Lung microvascular endothelial cell (primary cell): ENCODE measurements at regions not wholly inside any gene's neighbourhood (a gene's known extent, or its start where the extent isn't known, plus 50 kb on each side); places are given as distances from the start of the nearest gene placed in this dataset.
A peak's percentile ranks its signal among the peaks of the same experiment; 100 is the strongest.
"Not testable (repeated sequence)": the region's sequence is repeated elsewhere in the genome, so short reads cannot be mapped to it uniquely, and the experiment has no call there.

Source experiments
- DNase-seq, 2 donors: peaks; one replicate each; pipeline versions ENCODE4 v3.0.0 to v3.0.0-alpha.2; 2010; ENCODE audit warnings: low read depth in 2 of 2

- DNase-seq: no peak
These were observed 305.4 kb downstream of the FOXL1 start for GRCh38 chr16:86883583-86884389.

- no peak for DNase-seq
These were observed 306.0 kb downstream of the FOXL1 start for GRCh38 chr16:86884390-86884650.

GRCh38 chr16:86885139-86885538 lies 306.8 kb downstream of the FOXL1 start:
- DNase-seq: no peak

GRCh38 chr16:86886651-86887050 lies 308.3 kb downstream of the FOXL1 start:
- DNase-seq: no peak

DNA sequence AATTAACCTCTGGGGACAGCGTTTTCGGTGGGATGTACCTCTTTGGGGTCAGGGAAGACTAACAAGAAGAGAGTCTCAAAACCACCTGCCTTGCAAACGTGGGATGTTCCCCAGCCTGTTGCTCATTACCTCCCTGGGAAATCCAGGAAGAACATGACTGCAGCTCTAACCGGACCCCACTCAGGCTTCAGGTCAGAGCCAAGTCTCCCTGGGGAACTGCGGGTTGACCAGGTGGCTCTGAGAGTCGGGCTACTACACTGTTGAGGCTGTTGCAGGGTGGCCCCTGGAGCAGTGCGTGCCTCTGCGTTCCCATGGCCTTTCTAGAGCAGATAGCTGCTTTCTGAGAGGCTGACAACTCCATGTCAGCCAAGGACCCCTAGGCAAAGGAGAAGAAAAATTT lies 309.1 kb downstream of the FOXL1 start:
- no peak for DNase-seq

- no peak for DNase-seq
These were observed 310.1 kb downstream of the FOXL1 start for GRCh38 chr16:86888231-86889053.

GRCh38 chr16:86889054-86889366 lies 310.7 kb downstream of the FOXL1 start:
- not testable (repeated sequence) for DNase-seq

DNA sequence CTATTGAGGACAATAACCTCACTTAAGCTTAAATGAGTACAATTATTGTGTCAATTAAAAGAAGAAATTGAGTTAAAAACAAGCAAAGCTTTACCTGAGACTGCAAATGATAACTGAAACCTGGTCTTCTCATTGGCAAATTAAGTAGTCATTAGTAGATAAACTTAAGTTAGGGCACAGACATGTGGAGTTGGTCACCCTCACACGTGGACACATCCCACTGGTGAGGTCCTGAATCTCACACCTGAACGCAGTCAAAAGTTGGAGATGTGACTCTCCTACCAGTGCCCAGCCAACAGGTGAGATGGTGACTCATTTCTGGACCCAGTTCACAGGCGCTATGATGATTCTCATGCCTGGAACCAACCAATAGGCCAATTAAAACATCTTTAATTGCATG lies 311.6 kb downstream of the FOXL1 start:
- DNase-seq: no peak

GRCh38 chr16:86891121-86891520 lies 312.8 kb downstream of the FOXL1 start:
- DNase-seq: peak in 1 of 2 donors; percentile 91

- no peak for DNase-seq
These were observed 313.3 kb downstream of the FOXL1 start for GRCh38 chr16:86891631-86892030.

DNA sequence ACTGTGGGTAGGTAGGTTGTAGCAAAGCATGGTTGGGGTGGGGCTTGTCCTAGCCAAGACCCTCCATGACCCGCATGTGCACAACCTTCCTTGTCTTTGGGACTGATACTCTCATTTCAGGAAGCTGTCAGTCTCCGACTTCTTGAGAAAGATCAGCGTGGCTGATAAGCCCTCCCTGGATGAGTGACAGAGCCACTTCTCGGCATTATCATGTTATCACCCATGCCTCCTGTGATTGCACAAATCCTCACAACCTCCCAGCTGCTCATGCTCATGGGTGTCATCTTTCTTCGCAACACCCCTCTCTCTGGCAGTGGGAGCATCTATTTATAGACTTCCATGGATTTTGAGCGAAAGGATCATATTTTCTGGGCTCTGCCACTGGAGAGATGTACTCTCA lies 314.2 kb downstream of the FOXL1 start:
- no peak for DNase-seq

DNA sequence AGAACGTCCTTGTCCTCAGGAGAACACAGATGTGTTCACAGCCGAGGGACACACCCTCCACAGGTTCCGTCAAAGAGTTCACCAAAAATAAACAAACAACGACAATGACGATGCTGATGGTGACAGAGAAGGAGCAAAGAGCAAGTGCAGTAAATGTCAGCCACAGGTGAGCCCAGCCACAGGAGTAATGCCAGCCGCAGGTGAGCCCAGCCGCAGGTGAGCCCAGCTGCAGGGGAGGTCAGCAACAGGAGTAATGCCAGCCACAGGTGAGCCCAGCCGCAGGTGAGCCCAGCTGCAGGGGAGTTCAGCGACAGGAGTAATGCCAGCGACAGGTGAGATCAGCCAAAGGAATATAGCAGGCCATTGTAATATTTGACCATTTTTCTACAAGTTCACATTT lies 315.2 kb downstream of the FOXL1 start:
- no peak for DNase-seq

DNA sequence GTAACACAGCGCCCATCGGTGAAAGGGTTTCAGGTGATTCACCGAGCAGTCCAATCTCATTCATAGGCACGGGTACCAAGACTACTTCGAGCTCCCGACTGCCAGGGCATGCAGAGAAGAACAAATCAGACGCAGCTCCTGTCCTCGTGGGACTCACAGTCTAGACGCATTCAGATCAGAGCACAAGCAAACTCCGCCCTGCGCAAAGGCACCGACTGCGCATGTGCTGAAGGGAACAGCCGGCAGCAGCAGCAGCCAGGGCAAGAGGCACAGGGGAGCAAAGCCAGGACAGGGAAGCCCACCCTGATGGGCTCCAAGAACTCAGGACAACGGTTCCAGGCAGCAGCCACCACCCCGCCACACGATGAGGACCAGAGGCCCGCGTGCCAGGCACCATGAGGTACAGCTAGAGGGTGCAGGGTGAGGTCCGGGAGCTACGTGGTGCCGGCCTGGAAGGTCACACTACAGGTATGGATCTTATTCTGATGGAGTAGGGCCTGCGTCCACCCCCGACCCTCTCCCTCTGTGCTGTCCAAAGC lies 315.7 kb downstream of the FOXL1 start:
- no peak for DNase-seq

- DNase-seq: no peak
These were observed 316.6 kb downstream of the FOXL1 start for GRCh38 chr16:86894925-86895324.

- no peak for DNase-seq
These were observed 317.3 kb downstream of the FOXL1 start for GRCh38 chr16:86895606-86896005.

DNA sequence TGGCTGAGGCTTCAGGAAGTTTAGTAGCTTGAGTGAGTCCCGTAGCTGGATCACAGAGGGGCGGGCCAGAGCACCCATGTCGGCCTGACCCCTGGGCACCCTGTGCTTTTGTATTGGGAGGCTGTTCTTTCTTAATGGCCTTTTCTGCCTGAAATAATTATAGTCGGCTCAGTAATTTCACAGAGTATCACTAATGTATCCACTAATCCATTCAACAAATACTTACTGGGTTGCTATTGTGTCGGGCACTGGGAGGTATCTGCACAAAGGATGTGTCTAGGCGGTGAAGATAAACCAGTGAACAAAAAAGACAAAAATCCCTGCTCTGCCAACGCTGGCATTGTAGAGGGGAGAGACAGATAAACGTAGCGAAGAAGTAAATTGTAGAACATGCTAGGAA lies 318.6 kb downstream of the FOXL1 start:
- DNase-seq: no peak

DNA sequence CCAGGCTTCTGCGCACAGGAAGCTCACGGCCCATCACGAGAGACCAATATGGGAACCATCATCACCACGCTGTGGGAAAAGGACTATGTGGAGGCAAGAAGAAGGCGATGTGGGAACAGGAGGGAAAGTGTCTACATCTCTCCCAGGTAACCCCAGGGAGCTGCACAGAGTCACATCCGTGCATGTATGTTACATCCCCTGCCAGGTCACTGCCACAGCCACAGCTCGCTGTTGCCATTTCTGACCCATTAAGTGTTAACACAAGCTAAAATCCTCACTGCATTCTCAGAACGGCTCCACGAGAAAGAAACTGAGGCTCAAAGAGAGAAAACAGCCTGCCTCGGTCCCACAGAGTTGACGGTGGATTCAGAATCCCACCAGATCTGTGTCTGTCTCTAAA lies 319.1 kb downstream of the FOXL1 start:
- DNase-seq: no peak

GRCh38 chr16:86898386-86898785 lies 320.0 kb downstream of the FOXL1 start:
- DNase-seq: no peak

DNA sequence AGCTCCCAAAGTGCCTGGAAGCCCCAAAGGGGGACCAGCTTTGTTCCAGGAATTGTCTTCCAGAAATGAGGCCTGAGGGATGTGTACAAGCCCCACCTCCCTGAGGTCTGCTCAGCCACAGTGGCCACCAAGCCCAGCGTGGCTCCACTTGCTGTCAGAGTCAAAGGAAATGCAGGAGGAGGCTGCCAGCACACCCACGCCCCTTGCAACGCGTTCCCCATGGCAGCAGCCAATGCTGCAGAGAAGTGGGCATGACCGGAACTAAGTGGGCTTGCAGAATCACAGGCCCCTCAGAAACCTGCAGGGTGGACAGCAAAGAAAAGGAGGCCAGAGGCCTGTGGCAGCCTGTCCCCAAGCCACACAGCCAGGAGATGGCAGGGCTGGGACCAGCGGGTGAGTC lies 320.8 kb downstream of the FOXL1 start:
- DNase-seq: peak in 1 of 2 donors; percentile 64

DNA sequence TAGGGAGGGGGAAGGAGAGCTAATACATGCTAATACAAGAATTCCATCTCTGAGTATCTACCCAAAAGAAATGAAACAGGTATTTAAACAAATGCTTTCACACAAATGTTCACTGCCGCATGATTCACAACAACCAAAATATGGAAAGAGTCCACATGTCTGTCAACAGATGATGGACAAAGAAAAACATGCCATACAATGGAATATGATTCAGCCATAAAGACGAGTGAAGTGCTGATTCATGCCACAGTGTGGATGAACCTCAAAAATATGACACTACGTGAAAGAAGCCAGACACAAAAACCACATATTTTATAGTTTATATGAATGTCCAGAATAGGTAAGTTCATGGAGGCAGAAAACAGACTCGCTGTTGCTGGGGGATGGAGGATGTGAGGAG lies 321.4 kb downstream of the FOXL1 start:
- peak; percentile 57 to 97 for DNase-seq

DNA sequence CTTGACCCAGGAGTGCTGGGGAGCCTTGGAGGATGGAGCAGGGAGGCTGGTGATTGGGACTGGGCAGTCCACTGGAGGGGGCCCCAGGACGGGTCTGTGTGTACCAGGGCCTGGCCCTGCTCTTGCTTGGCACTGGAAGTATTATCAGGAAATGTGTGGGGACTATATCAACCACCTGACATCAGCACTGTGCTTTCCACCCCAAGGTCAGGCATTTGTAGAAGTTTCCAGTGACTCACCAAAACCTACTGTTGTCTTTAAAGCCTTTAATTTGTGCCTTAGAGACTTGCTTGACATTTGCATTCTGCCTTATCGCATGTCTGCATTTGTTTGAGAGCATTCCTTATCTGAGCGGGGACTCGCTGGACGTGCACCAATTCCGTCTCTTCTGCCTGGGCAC lies 323.1 kb downstream of the FOXL1 start:
- peak; percentile 71 to 96 for DNase-seq

- no peak for DNase-seq
These were observed 324.3 kb downstream of the FOXL1 start for GRCh38 chr16:86902656-86903001.

DNA sequence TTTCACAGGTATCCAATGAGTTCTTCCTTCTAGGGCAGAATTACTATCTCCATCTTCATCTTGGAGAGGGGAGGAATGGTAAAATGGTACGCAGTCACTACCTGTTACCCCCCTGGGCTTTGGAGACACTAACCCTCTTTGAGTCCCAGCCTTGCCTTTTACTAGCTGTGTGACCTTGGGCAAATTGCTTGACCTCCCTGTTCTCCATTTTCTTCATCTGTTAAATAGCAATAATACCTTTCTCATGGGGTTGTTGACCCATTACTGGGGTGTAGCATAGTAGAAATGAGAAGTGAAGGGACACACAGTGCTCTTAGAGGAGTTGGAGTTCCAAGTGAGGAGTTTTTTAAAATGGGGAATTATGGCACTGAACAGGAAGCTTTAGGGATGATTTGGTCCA lies 324.7 kb downstream of the FOXL1 start:
- DNase-seq: no peak
